ENCODE measurements at regions not wholly inside any gene's neighbourhood (a gene's known extent, or its start where the extent isn't known, plus 50 kb on each side); places are given as distances from the start of the nearest gene placed in this dataset.

DNA sequence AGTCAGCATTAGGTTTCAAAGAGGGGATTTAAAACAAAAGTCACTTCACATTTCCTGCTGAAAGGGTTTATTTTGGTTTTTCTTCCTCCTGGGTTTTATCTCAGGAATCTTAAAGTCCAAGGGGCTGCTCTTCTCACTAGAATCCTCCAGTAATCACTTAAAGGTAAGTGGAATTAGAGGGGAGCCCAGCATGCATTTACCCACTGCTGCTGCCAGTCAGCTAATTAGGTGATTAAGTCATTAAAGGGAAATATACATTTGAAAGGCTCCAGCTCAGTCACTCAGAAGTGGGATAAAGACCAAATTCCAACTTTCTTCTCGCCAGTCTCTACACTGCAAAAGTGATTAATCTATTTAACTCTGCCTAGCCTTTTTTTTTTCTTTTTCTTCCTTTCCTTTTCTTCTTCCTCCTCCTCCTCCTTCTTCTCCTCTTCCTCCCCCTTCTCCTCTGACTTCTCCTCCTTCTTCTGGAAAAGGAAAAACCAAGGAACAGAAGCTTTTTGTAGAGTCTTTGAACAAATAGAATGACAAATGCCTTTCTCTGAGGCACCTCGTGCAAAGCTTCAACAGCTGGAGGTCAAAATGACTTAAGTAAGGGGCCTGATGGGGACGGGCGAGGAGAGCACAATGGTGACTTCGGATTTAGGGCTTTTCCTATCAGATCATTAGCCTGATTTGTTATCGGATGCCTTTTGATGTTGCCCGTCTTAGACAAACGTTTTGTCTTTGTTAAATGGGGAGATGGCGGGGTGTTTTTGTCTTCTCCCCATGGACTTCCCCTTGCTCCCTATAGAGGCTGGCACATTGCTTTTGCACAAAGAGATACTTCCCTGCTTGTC is 617.6 kb downstream of the IRX1 start:
- TF ChIP-seq POLR2A (IDR thresholded peaks at IDR 0.05) (no peak), POLR2AphosphoS5 (IDR thresholded peaks at IDR 0.05) (no peak), EP300 (IDR thresholded peaks at IDR 0.05) (no peak)
- TF ChIP-seq, protein P1, sequence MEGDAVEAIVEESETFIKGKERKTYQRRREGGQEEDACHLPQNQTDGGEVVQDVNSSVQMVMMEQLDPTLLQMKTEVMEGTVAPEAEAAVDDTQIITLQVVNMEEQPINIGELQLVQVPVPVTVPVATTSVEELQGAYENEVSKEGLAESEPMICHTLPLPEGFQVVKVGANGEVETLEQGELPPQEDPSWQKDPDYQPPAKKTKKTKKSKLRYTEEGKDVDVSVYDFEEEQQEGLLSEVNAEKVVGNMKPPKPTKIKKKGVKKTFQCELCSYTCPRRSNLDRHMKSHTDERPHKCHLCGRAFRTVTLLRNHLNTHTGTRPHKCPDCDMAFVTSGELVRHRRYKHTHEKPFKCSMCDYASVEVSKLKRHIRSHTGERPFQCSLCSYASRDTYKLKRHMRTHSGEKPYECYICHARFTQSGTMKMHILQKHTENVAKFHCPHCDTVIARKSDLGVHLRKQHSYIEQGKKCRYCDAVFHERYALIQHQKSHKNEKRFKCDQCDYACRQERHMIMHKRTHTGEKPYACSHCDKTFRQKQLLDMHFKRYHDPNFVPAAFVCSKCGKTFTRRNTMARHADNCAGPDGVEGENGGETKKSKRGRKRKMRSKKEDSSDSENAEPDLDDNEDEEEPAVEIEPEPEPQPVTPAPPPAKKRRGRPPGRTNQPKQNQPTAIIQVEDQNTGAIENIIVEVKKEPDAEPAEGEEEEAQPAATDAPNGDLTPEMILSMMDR (IDR thresholded peaks at IDR 0.05): no peak
- 20 to 41% methylated on average over 7 to 9 of the region's 9 CpGs for WGBS, 2 donors (ENCODE audit: low coverage in 1 of 2)
- H3K27me3 ChIP-seq: peaks cover 11% of the 10 kb centered on the region
- no peaks in the 10 kb centered on the region for H3K9me3 ChIP-seq
- H3K4me1 ChIP-seq: no peaks in the 10 kb centered on the region
- H3K36me3 ChIP-seq: no peaks in the 10 kb centered on the region
- no peak for ATAC-seq
- no peak overlapping the region for H3K27ac ChIP-seq
- no peak overlapping the region for H3K4me3 ChIP-seq

DNA sequence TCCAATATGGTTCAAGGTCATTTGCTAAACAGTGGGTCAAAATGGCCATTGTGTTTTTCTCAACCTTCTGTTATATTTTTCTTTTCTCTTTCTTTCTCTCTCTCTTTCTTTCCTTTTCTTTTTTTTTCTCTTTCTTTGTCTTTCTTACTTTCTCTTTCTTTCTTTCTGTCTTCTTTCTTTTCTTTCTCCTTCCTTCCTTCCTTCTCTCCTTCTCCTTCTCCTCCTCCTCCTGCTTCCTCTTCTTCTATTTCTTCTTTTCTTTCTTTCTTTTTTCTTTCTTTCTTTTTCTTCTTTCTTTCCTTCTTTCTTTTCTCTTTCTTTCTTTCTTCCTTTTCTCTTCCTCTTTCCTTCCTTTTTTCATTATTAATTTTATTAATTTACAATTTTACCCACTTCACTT is 619.5 kb downstream of the IRX1 start:
- no peak for ATAC-seq
- Histone ChIP-seq H3K27ac (no peak overlapping the region), H3K27me3 (peaks cover 11% of the 10 kb centered on the region)

DNA sequence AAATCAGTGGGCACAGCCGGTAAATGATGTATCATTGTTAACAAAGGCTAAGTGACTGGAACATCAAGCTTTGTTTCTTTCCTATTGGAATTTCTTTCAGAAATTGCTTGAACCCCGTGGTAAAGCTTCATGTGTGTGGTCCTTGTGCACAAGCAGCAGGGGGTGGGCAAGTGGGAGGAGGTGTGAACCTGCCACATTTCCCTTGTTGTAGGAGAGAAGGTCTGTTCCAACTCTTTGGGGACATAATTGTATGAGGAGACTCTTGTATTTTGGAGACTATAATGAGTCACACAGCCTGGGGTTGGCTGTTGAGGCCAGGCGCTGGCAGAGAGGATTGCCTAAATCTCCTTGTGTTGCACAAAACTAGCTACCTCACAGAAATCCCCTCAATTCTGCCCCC is 620.5 kb downstream of the IRX1 start:
- H3K4me3 ChIP-seq: no peak overlapping the region
- TF ChIP-seq POLR2AphosphoS5 (IDR thresholded peaks at IDR 0.05) (no peak), EP300 (IDR thresholded peaks at IDR 0.05) (no peak), POLR2A (IDR thresholded peaks at IDR 0.05) (no peak)
- TF ChIP-seq, protein P1 (IDR thresholded peaks at IDR 0.05): no peak
- peaks cover 11% of the 10 kb centered on the region for H3K27me3 ChIP-seq
- WGBS, 2 donors (ENCODE audit: low coverage in 1 of 2): 76% methylated on average over 3 of the region's 3 CpGs; no CpG with 5 or more reads in 1 of the 2 donors
- no peak overlapping the region for H3K27ac ChIP-seq
- no peaks in the 10 kb centered on the region for H3K9me3 ChIP-seq
- no peak for ATAC-seq
- H3K4me1 ChIP-seq: no peaks in the 10 kb centered on the region
- H3K36me3 ChIP-seq: no peaks in the 10 kb centered on the region

More for the DNA sequence above, 619.5 kb downstream of the IRX1 start:
- Histone ChIP-seq H3K4me1 (no peaks in the 10 kb centered on the region), H3K36me3 (no peaks in the 10 kb centered on the region), H3K4me3 (no peak overlapping the region), H3K9me3 (no peaks in the 10 kb centered on the region)
- TF ChIP-seq EP300 (IDR thresholded peaks at IDR 0.05): no peak
- TF ChIP-seq POLR2A (IDR thresholded peaks at IDR 0.05): no peak
- TF ChIP-seq POLR2AphosphoS5 (IDR thresholded peaks at IDR 0.05): no peak
- TF ChIP-seq, protein P1 (IDR thresholded peaks at IDR 0.05): no peak

DNA sequence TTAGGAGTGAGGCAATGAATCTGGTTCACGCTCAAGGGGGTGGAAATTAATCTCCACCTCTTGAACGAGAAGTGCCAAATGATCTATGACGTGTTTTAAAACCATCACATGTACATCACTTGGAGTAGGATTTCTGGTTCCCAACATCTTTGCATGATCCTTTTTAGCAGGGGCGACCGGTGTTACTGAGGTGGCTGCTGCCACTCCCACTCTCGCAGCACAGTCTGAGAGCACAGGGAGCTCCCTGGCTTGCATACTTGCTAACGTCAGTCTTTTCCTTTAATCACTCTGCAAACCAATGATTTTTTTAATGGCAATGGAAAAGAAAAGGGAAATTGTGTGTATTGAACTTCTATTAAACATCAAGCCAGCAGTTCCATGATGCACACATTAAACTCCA is 624.4 kb downstream of the IRX1 start:
- Histone ChIP-seq H3K4me1 (no peaks in the 10 kb centered on the region), H3K4me3 (no peak overlapping the region), H3K9me3 (no peaks in the 10 kb centered on the region), H3K27me3 (peaks cover 6% of the 10 kb centered on the region), H3K27ac (no peak overlapping the region), H3K36me3 (no peaks in the 10 kb centered on the region)
- ATAC-seq: no peak
- 82 to 87% methylated on average over 6 to 7 of the region's 7 CpGs for WGBS, 2 donors (ENCODE audit: low coverage in 1 of 2)
- TF ChIP-seq, protein P1 (IDR thresholded peaks at IDR 0.05): no peak
- TF ChIP-seq POLR2AphosphoS5 (IDR thresholded peaks at IDR 0.05): no peak
- no peak for TF ChIP-seq EP300 (IDR thresholded peaks at IDR 0.05)
- no peak for TF ChIP-seq POLR2A (IDR thresholded peaks at IDR 0.05)

DNA sequence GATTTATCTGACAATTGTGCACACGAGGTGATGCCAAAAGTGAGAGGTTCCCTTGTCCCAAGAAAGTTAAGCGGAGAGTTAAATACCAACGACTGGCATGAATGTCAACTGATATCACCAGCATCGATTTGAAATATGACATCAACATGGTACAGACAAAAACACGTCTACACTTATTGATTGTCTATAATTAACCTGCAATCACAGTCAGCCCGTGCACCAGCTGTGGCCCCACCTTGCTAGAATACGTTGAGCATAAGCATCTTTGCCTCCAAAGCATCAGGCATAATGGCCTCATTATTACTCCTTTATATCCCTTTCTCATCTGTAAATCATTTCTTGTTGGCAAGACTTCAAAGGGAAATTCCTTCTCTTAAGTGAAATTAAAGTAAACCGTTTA is 625.4 kb downstream of the IRX1 start:
- Histone ChIP-seq H3K27ac (no peak overlapping the region), H3K4me1 (no peaks in the 10 kb centered on the region), H3K9me3 (no peaks in the 10 kb centered on the region), H3K27me3 (peaks cover 3% of the 10 kb centered on the region), H3K4me3 (no peak overlapping the region), H3K36me3 (no peaks in the 10 kb centered on the region)
- WGBS, 2 donors (ENCODE audit: low coverage in 1 of 2): 55 to 60% methylated on average over 8 of the region's 8 CpGs
- ATAC-seq: no peak
- TF ChIP-seq POLR2AphosphoS5 (IDR thresholded peaks at IDR 0.05): no peak
- TF ChIP-seq, protein P1 (IDR thresholded peaks at IDR 0.05): no peak
- TF ChIP-seq POLR2A (IDR thresholded peaks at IDR 0.05): no peak
- TF ChIP-seq EP300 (IDR thresholded peaks at IDR 0.05): no peak
